ENCODE measurements at regions not wholly inside any gene's neighbourhood (a gene's known extent, or its start where the extent isn't known, plus 50 kb on each side); places are given as distances from the start of the nearest gene placed in this dataset.

DNA sequence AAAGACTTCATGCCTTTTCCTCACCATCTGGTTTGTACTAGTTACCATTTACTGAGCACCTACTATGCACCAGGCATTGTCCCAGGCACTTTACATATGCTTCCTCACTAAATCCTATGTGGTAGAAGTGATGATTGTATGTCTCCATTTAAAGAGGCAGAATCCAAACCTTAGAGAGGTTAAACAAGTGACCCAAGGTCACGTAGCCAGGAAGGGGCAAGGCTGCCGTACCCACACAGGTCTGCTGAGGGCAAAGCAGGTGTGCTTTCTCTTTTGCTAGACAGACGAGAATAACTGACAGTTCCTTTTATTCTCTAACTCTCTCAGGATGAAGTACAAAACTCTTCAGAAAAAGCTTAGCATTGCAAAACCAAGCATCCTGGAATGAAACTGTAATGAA lies 235.2 kb upstream of the SRRM4 start:
- Histone ChIP-seq H3K4me3 (no peak overlapping the region), H3K9me3 (peaks cover 0 to 9% (median 0%) of the 10 kb centered on the region in 12 donors), H3K4me1 (no peaks in the 10 kb centered on the region), H3K36me3 (no peaks in the 10 kb centered on the region), H3K27me3 (peaks cover 0 to 6% (median 0%) of the 10 kb centered on the region in 9 donors), H3K27ac (no peak overlapping the region)
- intact Hi-C loops (cut with DNase I) = no loop called here
- DNase-seq = no peak
- ATAC-seq = no peak
- 71 to 78% (median 75%) methylated on average over 3 of the region's 3 CpGs for WGBS, 4 donors
- no peak for TF ChIP-seq POLR2A (IDR thresholded peaks at IDR 0.05)
- TF ChIP-seq, protein P1, sequence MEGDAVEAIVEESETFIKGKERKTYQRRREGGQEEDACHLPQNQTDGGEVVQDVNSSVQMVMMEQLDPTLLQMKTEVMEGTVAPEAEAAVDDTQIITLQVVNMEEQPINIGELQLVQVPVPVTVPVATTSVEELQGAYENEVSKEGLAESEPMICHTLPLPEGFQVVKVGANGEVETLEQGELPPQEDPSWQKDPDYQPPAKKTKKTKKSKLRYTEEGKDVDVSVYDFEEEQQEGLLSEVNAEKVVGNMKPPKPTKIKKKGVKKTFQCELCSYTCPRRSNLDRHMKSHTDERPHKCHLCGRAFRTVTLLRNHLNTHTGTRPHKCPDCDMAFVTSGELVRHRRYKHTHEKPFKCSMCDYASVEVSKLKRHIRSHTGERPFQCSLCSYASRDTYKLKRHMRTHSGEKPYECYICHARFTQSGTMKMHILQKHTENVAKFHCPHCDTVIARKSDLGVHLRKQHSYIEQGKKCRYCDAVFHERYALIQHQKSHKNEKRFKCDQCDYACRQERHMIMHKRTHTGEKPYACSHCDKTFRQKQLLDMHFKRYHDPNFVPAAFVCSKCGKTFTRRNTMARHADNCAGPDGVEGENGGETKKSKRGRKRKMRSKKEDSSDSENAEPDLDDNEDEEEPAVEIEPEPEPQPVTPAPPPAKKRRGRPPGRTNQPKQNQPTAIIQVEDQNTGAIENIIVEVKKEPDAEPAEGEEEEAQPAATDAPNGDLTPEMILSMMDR (IDR thresholded peaks at IDR 0.05) = no peak

DNA sequence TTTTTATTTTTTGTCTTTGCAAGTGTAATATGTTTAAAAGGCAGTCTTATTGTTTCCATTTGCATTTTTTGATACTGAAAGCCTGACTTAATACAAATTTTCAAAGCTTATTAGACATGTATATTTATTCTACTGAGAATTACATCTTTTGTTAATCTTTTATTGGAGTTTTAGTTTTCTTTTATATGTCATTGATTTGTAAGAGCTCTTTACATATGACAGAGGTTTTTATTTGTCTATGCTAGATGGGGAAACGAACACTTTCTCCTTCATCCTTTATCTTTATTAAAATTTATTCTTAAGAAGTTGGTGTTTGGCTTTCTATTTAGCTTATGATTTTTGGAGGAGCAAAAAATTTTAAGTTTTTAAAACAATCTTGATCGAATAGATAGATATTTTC lies 234.4 kb upstream of the SRRM4 start:
- TF ChIP-seq POLR2A (IDR thresholded peaks at IDR 0.05) = no peak
- TF ChIP-seq, protein P1 (IDR thresholded peaks at IDR 0.05) = no peak
- H3K27ac ChIP-seq = no peak overlapping the region
- H3K27me3 ChIP-seq = peaks cover 0 to 7% (median 0%) of the 10 kb centered on the region in 9 donors
- 50 to 62% (median 60%) methylated on average over 2 of the region's 2 CpGs for WGBS, 4 donors
- intact Hi-C loops (cut with DNase I) = no loop called here
- no peak overlapping the region for H3K4me3 ChIP-seq
- ATAC-seq = no peak
- no peaks in the 10 kb centered on the region for H3K36me3 ChIP-seq
- peaks cover 0 to 12% (median 0%) of the 10 kb centered on the region in 12 donors for H3K9me3 ChIP-seq
- no peaks in the 10 kb centered on the region for H3K4me1 ChIP-seq
- no peak for DNase-seq

DNA sequence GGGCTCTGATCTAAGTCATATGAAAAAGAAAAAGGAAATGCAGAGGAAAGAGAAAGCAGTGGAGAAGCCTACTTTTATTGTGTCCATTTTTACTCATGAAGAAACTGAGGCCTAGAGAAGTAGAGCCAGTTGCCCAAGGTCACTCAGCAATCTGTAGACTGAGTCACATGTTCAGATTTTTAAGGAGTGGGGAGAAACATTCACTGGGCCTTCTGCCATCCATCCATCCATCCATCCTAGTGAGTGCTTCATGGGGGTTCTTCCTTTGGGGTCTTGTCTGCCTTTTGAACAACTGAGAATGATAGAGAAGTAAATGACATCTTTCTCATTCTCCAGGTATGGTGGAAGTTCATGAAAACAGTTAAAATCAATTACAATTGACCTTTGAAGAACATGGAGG lies 233.6 kb upstream of the SRRM4 start:
- Histone ChIP-seq H3K9me3 (peaks cover 0 to 12% (median 0%) of the 10 kb centered on the region in 12 donors), H3K27ac (no peak overlapping the region), H3K4me3 (no peak overlapping the region), H3K4me1 (no peaks in the 10 kb centered on the region), H3K27me3 (peaks cover 0 to 15% (median 0%) of the 10 kb centered on the region in 9 donors), H3K36me3 (no peaks in the 10 kb centered on the region)
- DNase-seq (no peak), ATAC-seq (no peak)
- TF ChIP-seq POLR2A (IDR thresholded peaks at IDR 0.05) = no peak
- TF ChIP-seq, protein P1 (IDR thresholded peaks at IDR 0.05) = no peak
- intact Hi-C loops (cut with DNase I) = no loop called here

DNA sequence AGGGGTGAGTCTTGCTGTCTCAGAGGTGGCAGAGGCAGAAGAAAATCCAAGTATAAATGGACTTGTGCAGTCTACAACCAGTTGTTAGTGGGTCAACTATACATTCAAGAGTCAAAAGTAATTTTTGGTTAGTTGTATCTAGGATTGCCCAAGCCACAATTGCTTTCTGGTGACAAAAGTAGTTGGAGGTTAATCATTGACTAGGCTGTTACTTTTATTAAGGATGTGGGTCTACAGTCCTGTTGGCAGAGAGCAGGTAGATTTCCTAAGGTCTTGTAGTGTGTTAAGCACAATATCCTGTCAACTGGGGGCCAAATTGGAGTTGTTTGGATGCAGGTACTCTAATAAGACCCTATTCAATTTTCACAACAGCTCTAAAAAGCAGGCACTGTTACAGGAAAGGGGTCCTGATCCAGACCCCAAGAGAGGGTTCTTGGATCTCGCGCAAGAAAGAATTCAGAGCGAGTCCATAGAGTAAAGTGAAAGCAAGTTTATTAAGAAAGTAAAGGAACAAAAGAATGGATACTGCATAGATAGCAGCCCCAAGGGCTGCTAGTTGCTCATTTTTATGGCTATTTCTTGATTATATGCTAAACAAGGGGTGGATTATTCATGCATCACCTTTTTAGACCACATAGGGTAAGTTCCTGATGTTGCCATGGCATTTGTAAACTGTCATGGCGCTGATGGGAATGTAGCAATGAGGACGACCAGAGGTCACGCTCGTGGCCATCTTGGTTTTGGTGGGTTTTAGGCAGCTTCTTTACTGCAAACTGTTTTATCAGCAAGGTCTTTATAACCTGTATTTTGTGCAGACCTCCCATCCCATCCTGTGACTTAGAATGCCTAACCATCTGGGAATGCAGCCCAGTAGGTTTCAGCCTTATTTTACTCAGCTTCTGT lies 232.6 kb upstream of the SRRM4 start:
- peaks cover 0 to 12% (median 0%) of the 10 kb centered on the region in 12 donors for H3K9me3 ChIP-seq
- intact Hi-C loops (cut with DNase I) = no loop called here
- H3K4me3 ChIP-seq = no peak overlapping the region
- 86 to 91% (median 88%) methylated on average over 7 of the region's 7 CpGs for WGBS, 4 donors
- no peak for TF ChIP-seq POLR2A (IDR thresholded peaks at IDR 0.05)
- no peak for ATAC-seq
- H3K27me3 ChIP-seq = peaks cover 0 to 24% (median 0%) of the 10 kb centered on the region in 9 donors
- no peaks in the 10 kb centered on the region for H3K4me1 ChIP-seq
- no peak for DNase-seq
- H3K27ac ChIP-seq = no peak overlapping the region
- no peaks in the 10 kb centered on the region for H3K36me3 ChIP-seq
